SW480 (cell line): ENCODE measurements at regions not wholly inside any gene's neighbourhood (a gene's known extent, or its start where the extent isn't known, plus 50 kb on each side); places are given as distances from the start of the nearest gene placed in this dataset.

Experiments used
- DNase-seq: peaks from one replicate; pipeline ENCODE4 v3.0.0-alpha.2; 2016; ENCODE audit warnings: low spot score

- no peak for DNase-seq
These were observed 56.1 kb upstream of the RNF152 start for GRCh38 chr18:61948846-61949438.

DNA sequence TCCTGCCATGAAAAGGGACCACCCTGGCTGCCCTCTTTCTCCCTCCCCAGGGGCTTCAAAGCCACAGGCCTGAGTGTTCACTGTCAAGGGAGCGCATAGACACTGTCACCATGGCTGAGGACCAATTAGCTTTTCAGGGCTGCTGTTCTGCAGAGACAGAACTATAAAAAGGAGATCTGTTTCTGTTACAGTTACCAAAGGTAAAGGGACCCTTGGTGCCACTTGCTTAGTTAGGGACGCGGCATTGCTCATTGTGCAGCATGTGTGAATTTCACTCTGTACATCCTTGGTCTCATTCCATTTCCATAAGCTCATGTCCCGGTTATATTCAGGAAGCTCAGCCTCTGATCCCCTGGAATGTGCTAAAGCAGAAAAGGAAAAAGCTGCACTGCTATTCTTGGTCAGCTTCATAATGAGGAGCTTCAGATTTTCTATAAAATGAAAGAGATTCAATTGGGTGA, 55.5 kb upstream of the RNF152 start:
- DNase-seq = no peak

DNA sequence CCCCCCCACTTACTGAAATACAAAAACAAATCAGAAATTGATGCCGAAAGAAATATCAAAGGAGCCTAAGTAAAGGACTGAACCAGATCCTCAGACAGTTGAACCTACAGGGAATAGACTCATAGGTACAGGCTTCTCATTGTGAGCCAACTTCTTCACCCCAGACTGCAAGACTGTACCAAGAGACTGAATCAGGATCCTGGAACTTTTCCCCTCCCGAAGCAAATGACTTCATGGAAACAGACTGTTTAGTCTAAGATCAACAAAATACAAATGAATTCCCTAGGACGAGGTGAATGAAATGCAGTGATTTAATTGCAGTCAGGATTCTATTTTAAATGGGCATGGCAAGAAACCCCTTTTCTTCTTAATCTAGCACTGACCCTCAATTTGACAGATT, 53.6 kb upstream of the RNF152 start:
- no peak for DNase-seq

- no peak for DNase-seq
These were observed 50.6 kb upstream of the RNF152 start for GRCh38 chr18:61943175-61943964.
